HG03442 (cell line): ENCODE measurements at regions not wholly inside any gene's neighbourhood (a gene's known extent, or its start where the extent isn't known, plus 50 kb on each side); places are given as distances from the start of the nearest gene placed in this dataset.

Source experiments
- ATAC-seq: cut with Tn5 transposase; IDR thresholded peaks from one replicate; pipeline ENCODE4 v1.9.1; 2021; ENCODE audit warnings: mild to moderate bottlenecking, moderate library complexity; ENCODE audit not compliant: unreplicated experiment

DNA sequence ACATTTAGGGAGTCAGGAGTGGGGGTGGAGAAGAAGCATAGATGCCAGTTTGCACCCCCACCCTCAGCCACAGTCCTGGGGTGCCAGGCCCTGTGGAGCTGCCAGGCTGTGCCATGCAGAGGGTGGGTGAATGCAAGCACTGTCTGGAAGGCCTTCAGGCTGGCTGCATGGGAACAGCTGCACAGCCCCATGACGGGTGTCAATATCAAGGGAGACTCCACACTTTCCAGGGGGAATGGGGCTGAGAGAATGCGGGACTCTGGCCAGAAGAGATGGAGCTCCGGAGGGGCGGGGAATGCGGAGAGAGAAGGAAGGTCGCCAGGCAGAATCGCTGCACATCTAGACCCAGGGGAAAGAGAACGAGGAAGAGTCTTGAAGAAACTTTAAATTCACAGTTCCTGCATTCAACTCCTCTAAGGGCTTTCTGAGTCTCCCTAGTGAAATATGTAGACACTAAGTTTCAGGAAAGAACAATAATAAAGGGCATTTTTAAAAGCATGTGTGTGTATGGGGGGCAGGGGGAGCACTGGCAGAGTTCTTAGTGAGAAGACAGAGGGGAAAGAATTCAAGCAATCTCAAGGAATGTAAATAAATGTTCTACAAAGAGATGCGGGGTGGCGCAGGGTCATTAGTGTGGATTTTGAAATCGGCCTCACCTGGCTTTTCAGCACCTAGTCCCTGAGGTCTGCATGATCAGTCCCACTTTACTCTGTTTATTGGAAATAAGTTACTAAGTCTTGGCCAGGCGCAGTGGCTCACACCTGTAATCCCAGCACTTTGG, 59.1 kb downstream of the BOD1 start:
- no peak for ATAC-seq

DNA sequence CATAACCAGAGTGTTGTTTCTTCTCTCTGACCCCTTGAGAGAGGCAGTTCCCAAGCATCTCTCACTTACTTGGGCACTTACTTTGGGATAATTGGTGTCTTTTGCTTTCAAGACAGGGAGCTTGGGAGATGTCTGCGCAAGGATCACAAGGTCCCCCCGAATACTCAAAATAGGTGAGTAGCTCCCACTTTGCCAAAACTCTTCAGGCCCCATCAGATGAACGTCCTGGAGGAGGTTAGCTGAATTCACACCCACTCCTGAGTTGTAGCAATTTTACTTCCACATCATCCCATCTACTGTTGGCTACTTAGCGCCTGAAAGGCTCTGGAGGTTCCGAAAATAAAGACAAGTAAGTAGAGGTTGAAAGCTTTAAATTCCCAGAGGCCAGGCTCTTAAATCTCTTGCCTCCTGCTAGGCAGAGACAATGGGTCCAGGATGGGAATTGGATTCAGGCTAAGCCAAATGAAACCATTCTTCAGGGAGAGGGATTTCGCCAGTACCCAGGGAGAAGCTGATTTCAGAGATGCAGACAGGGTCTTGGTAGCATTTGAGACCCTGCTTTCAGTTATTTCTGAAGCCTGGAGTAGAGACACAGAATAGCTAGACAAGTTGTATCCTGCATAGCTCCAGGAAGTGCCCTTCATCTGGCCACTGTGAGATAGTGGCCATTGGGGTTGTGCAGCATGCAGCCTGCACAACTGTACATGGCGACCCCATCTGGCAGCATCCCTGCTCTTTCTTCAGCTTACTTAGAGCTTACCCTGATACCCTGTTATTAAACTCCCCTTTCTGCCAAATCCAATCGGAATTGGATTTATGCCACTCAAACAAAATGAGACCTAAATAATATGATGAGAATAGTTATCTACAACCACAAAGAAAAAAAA, 60.1 kb downstream of the BOD1 start:
- no peak for ATAC-seq

DNA sequence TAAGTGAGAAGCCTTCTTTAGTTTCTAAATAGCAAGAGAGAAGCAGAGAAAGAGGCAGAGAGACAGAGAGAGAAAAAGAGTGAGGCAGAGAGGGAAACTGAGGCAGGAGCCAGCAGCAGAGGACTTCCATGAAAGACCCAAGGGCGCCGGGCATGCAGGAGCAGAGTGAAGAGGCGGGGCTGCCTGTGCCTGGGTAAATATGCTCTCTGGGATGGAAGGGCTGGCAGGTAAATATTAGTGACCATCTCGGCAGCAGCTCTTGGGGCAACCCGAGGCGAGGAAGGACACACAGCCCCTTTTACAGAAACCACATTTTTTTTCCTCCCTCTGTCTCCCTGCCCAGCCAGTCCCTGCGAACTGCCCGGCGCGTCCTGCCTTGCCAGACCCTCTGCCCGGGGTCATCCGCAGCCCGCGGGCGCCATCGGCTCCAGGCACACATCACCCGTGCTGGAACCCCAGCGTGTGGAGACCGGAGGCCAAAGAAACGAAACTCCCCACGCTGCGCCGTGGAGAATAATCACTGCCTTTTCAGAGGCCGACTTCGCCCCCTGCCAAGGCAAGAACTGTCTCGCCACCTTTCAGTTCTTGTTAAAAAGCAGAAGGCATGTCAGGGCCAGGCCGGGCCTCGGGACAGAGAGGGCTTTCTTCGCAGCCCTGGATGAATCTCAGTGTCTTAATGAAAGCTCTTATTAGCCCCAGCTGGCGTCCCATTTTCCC, 61.3 kb downstream of the BOD1 start:
- ATAC-seq = no peak

DNA sequence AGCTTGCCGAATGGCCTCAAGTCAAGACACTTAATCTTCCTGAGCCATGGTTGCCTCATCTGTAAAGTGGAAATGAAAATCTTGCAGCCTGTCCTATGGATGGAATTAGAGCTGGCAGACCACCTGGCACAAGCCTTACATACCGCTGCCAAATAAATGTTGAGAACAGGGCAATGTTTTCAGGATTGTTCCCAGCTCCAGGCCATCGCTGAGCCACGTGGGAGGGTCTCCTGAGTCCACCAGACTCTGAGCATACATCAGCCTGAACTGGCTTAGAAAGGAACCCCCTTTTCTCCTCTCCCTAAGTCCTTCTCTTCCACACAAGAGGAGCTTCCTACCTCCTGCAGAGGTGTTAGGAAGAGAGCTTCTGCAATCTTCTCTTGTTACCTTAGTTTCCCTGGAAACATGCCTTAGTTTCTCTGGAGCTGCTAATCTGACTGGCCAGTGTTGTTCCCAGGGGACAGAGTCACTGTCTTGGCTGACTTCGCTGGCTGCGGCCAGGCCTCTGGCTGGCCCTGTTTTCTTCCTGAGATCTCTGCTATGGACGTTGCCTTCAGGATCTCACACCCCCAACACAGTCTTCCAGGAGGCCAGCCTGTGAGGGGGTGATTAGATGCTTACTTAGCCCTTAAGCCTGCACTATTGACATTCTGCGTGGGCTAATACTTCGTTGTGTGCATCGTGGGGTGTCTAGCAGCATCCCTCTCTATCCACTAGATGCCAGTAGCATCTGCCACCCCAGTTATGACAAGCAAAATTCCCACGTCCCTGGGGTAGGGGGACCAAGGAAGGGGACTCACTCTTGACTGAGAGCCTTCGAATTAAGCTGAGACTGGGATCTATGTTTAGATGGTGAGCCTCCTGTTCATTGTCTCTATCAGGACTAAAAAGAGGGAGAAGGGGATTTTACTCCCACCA, 62.2 kb downstream of the BOD1 start:
- ATAC-seq = no peak

DNA sequence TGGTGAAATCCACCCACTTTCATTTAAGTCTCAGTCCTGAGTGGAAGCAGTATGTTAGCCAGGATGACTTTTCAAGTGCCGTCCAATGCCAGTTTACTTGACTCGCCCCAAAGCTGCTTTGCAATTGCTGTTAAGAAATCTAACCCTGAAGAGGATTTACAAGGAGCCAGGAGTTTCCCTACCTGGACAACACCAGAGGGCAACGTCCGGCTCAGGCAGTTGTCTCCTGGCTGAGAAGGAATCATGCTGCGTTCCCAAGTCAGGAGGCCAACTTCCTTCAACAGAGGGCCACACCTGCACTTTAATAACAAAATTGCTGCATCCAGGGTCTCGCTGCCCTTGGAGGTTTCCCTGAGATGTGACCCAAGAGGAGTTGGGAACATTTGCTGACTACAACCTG, 65.8 kb downstream of the BOD1 start:
- ATAC-seq = no peak

DNA sequence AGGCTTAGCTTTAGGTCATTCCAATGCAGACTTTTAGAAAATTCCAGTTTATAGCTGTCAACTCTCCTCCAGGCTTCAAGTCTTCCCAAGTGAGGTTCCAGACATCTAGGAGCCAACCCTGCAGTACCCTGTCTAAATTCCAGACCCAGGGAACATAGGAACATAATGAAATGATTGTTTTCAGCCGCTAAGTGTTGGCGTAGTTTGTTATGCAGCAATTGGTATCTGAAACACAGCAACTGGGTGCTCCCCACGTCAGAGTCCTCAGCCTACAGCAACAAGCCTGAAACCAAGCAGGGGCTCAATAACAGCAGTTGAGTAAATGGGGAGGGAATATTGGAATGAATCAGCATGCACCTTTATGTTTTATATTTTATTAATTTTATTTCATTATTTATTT, 66.8 kb downstream of the BOD1 start:
- no peak for ATAC-seq

DNA sequence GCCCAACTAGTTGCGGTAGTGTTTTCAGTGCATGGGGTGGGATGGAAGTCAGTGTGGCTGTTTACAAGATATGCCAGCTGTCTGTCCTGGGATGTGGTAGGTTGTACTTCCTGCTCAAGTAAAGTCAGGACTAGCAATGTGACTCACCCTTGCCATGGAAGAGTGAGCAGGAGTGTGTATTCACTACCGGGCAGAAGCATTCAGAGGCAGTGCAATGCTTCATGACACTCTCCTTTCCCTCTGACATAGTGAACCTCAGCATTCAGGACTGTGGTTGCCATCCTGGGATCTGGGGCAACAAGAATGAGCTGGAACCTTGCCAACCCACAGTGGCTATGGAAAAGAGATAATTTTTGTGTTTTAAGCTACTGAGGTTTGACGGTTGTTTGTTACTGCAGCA, 68.9 kb downstream of the BOD1 start:
- ATAC-seq = peak; percentile 66

DNA sequence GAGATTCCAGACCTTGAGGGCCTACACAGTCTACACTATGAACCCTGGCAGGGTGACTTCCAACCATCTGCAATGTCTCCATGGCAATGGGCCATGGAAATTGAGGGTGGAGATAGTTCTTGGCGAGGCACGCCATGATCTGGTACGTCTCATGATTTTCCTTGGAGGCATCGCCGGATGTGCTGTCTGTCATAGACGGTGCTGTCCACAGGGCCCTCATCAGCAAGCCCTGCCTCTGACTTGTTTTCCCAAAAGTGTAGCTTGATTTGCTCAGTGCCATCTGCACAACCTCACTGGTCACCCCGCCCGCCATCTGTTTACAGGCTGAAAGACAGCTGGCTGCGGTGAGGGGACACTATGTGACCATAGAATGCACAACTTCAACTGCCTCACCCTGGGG, 73.5 kb downstream of the BOD1 start:
- no peak for ATAC-seq

DNA sequence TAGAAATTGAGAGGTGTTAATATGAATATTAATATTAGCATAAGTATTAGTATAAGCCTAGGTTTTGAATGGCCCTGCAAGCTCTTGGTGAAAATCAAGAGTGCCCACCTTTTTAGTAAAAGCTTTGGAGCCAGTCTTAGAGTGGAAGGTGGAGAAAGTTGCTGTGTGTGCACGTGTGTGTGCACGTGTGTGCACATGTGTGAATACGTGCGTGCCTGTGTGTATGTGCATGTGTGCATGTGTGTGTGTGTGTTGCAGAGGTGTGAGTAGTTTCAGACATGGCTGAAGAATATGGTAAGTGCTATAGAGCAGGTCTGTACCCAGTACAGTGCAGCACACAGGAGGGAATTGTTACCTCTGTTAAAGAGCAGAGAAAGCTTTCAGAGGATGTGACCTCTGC, 74.3 kb downstream of the BOD1 start:
- ATAC-seq = no peak

DNA sequence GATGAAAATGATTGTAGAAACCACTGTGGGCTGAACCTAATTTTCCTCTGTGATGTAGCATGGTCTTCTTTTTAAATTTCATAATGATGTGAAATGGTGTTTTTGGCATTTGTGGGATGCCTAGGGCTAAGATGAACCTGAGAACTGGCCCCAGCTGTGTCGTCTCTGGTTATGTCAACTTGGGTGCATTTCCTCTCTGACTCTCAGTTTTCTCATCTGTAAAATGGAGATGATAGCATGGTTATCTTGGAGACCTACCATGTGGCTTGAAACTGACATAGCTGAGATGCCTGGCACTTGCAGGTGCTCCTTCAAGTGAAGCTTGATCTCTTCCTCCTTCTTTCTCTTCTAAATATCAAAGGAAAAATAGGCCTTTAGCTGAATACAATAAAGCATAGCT, 77.8 kb downstream of the BOD1 start:
- no peak for ATAC-seq

DNA sequence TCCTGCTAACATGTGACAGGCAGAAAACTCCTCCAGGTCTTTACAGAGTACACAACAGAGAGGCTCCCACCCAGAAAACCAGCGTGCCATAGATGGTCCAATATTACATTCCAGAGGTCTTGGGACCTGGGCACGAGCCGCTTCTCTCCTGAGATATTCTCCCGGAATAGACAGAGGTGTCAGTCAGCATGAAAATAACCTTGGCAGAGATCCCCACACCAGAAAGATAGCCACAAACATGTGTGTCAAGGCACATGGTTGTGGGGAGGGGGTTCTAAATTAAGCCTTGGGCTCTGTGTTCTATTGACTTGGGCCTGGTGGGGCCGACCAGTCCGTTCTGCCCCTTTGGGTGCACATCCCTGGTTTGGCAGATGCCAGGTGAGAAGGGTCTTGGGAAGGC, 78.4 kb downstream of the BOD1 start:
- no peak for ATAC-seq

DNA sequence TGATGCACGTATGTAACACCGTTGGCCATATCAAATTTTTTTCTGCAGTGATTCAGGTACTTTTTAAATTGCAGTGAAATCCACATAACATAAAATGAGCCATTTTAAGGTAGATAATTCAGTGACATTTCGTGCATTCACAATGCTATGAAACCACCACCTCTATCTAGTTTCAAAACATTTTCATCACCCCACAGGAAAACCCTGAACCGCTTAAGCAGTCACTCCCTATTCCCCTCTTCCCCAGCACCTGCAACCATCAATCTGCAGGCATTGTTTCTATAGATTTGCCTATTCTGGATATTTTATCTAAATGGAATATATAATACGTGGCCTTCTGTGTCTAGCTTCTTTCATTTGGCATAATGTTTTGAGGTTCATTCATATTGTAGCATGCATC, 79.2 kb downstream of the BOD1 start:
- ATAC-seq = no peak

DNA sequence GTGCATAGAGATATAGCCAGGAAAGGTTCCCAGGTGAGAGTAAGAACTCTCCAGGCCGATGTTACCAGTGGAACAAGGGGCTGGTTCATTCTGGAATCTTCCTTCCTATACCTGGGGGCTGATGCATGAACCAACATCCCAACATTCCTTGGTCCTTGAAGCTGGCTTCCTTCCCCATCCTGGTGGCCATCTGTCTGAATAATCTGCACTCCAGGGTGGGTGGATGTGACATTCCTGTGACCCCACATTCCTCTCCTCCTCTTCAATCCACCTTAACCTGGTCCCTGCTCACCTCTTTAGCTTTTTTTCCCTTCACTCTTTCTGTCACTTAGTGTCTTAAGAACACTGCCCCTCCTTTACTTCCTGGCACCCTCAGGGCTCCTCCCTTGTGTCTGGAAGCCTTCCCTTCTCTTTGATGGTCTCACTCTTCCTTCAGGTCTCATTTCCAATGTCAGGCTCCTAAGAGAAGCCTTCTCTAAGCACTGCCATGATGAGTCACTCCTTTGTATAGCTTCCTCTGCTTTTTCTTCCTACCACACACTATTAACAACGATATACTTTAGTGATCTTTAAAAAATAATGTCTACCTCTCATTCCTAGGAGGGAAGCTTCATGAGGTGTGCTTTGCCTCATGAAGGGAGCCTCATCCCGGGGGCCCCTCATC, 80.3 kb downstream of the BOD1 start:
- no peak for ATAC-seq

DNA sequence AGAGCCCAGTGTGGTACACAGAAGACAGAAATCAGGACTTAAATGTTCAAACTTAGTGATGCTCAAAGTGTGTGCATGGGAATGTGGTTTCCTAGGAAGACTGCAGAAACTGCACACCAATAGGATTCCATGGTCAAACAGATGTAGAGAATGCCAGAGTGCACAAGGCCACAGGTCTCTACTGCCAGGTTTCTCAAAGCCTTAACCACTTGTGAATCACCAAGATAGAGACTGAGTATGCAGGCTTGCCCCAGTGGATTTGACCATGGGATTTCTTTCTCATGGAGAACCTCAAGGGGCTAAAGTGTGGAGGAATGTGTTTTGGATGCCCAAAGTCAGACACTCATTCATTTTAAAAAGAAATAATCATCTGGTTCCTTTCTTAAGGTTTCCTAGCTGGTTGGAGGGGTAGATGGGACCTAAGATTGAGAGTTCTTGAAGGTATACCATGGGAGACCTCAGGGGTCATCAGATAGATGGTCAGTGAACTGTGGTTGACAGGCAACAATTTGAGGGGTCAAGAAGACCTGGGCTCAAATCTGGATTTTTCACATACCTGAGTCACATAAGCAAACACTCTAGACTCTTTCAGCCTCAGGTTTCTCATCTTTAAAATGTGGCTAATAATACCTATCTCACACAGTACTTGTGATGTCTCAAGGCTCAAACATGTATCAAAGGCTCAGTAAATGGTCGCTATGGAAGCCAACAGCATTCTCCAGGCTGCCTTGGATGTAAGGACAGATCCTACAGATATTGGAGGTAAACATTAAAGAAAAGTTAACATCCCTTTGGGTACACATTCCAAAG, 81.1 kb downstream of the BOD1 start:
- ATAC-seq = no peak

DNA sequence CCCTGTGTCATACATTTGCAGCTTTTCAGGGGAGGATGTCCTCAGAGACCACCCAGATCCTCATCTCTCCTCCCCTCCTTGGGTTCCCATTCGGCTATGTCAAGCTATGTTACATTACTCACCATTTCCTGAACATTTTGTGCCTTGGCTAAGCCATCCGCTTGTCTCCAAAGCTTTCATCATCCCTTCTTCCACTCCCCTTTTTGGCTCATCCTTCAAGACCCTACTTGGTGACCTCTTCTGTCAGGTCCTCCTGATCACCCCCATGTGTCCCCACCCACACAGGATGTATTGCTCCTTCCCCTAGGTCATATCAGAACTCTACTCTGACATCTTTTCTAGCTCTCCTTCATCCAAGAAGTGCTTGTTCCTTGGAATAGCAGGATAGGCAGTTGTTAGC, 81.8 kb downstream of the BOD1 start:
- no peak for ATAC-seq

DNA sequence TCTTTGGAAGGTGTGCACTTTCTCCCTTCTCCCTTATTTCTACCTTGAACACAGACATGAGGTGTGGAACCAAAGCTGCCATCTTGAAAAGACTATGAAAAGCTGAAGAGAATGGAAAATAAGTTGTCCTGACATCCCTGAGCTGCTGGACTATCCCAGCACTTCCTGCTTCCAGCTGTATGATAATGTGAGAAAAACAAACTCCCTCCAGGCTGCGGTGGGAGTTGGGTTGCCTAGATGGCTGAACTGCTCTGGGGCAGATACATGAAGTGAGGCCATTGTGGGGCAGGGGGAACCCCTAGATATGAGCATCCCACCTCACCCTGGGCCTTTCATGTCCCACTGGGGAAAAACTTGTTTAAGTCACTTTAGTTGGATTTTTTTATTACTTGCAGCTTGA, 82.4 kb downstream of the BOD1 start:
- ATAC-seq = no peak

DNA sequence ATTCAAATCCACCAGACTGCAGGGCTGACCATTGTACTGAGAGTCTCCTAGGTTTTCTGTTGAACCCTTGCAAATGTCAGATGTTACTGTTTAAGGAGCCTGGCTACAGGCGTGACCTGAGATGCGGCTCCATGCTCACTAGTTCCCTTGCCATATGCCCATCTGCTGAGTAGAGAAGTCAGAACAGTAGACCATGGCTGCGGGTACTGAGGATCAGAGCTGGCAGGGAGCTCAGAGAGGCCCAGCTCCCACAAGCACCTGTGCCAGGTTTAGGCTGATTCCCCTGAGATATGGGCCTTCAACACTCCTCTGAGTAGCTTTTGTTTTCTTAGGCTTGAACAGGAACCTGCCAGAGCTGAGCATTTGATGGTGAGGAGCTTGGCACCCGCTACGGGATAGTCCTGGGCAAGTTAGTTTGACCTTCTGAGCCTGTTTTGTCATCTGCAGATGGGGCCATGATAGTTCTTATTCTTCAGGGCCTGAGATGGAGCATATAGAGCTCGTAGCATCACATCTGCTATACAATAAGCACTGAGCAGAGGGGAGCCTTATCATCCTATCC, 83.7 kb downstream of the BOD1 start:
- ATAC-seq = no peak

DNA sequence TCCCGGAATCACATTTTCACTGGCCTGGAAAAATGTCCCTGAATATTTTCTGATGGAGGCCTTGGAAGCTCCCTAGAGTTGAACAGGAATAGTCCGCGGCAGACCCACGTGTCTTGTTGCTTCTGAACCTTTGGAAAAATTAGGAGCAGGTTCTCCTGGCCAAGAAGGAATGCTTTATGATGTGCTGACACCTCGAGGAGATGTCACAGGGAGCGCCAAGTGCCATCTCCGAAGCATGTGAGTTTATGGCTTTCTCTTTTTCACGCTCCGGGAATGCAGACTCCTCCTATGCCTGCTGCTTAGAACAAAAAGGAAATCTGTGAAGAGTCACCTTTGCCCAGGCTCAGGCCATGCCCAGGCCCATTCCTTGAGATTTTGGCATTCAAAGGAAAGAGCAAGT, 84.6 kb downstream of the BOD1 start:
- no peak for ATAC-seq

DNA sequence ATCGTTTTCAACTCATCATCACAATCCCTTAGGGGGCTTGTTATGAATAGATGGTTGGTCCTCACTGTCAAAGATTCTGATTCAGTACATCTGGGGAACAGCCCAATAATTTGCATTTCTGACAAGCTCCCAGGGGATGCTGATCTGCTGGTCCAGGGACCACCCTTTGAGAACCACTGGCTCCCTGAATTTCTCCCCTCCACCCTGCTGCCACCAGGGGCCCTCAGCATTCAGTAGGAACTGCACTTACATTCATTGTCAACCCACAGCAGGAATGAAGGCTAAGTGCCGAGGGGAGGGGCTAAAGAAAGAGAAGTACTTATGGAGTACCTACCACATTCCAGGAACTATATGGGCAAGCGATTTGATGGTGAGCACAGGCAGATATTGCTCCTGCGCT, 85.9 kb downstream of the BOD1 start:
- no peak for ATAC-seq
